RWPE2 (cell line): ENCODE measurements at regions not wholly inside any gene's neighbourhood (a gene's known extent, or its start where the extent isn't known, plus 50 kb on each side); places are given as distances from the start of the nearest gene placed in this dataset.

Source experiments
- ATAC-seq: fragments of 200-7000 bp; cut with Tn5 transposase; 3 replicates; pipeline ENCODE4 v1.9.1; 2021; ENCODE audit warnings: low read depth
- DNase-seq: peaks from one replicate; pipeline ENCODE4 v3.0.0-alpha.2; 2020; ENCODE audit warnings: low spot score
- H3K27ac ChIP-seq: fragments of 450-650 bp; 2 replicates; pipeline ENCODE4 v1.5.1; 2017; ENCODE audit warnings: mild to moderate bottlenecking; ENCODE audit not compliant: poor library complexity, severe bottlenecking
- H3K27me3 ChIP-seq: fragments of 250-450 bp; sonication (Bioruptor Pico); 2 replicates; pipeline ENCODE4 v1.5.1; 2021; ENCODE audit warnings: mild to moderate bottlenecking, moderate library complexity; ENCODE audit not compliant: insufficient read depth, poor library complexity, severe bottlenecking
- H3K36me3 ChIP-seq: fragments of 250-450 bp; sonication (Bioruptor Pico); 2 replicates; pipeline ENCODE4 v1.5.1; 2020; ENCODE audit warnings: low read depth, mild to moderate bottlenecking, moderate library complexity
- H3K4me1 ChIP-seq: fragments of 250-450 bp; sonication (Bioruptor Pico); 2 replicates; pipeline ENCODE4 v1.5.1; 2021; ENCODE audit warnings: mild to moderate bottlenecking, moderate library complexity; ENCODE audit not compliant: insufficient read depth, poor library complexity, severe bottlenecking
- H3K4me3 ChIP-seq: fragments of 250-450 bp; sonication (Bioruptor Pico); 2 replicates; pipeline ENCODE4 v1.5.1; 2021; ENCODE audit warnings: mild to moderate bottlenecking, moderate library complexity; ENCODE audit not compliant: severe bottlenecking
- H3K9me3 ChIP-seq: fragments of 250-450 bp; sonication (Bioruptor Pico); 2 replicates; pipeline ENCODE4 v1.5.1; 2021; ENCODE audit warnings: mild to moderate bottlenecking, moderate library complexity; ENCODE audit not compliant: severe bottlenecking
- CTCF ChIP-seq: fragments of 450-650 bp; IDR thresholded peaks from one replicate; pipeline ENCODE4 v1.5.1; 2017; ENCODE audit warnings: mild to moderate bottlenecking, moderate library complexity; ENCODE audit not compliant: poor library complexity, severe bottlenecking

DNA sequence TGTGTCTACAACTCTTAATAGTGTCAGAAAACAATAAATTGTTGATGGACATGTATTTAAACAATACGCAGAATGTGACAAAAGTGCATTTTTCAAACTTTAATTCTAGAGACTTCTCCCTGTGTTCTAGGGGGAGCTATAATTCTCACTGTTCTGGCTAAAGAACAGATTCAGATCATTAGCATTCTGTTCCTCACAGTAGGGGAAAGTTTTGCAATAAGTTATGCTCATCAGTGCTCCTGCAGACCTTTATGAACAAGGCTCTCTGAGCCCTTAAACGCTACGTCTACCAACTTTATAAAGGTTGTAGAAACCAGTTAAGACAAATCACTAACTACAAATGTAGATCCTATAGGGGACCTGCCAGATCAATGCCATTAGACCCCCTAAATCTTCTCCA lies 444.2 kb downstream of the SQOR start:
- DNase-seq (no peak), ATAC-seq (no peak)
- no peaks in the 10 kb centered on the region for H3K27me3 ChIP-seq
- no peaks in the 10 kb centered on the region for H3K4me1 ChIP-seq
- H3K27ac ChIP-seq = no peak overlapping the region
- no peaks in the 10 kb centered on the region for H3K36me3 ChIP-seq
- H3K9me3 ChIP-seq = no peaks in the 10 kb centered on the region
- TF ChIP-seq CTCF = no peak
- no peak overlapping the region for H3K4me3 ChIP-seq

DNA sequence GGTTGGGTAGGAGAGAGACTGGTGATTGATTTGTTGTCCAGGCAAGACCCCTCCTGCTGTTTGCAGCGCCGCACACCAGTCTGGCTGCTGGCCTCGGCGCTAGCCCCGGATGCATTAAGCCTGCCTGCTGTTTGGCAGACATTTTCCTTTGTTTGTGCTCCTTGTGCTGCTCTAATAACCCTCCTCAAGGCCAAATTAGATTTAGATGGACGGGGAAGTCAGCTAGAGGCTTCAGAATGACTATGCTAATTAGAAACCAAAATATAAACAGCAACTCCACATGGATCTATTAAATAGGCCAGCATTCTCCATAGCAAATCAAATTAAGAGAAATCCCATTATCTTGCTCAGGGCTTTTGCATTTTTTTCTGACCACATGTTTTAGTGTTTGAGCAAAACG lies 445.2 kb downstream of the SQOR start:
- no peak for ATAC-seq
- Histone ChIP-seq H3K4me1 (no peaks in the 10 kb centered on the region), H3K4me3 (no peak overlapping the region), H3K9me3 (no peaks in the 10 kb centered on the region), H3K27me3 (no peaks in the 10 kb centered on the region), H3K36me3 (no peaks in the 10 kb centered on the region), H3K27ac (no peak overlapping the region)
- no peak for TF ChIP-seq CTCF
- DNase-seq = no peak

DNA sequence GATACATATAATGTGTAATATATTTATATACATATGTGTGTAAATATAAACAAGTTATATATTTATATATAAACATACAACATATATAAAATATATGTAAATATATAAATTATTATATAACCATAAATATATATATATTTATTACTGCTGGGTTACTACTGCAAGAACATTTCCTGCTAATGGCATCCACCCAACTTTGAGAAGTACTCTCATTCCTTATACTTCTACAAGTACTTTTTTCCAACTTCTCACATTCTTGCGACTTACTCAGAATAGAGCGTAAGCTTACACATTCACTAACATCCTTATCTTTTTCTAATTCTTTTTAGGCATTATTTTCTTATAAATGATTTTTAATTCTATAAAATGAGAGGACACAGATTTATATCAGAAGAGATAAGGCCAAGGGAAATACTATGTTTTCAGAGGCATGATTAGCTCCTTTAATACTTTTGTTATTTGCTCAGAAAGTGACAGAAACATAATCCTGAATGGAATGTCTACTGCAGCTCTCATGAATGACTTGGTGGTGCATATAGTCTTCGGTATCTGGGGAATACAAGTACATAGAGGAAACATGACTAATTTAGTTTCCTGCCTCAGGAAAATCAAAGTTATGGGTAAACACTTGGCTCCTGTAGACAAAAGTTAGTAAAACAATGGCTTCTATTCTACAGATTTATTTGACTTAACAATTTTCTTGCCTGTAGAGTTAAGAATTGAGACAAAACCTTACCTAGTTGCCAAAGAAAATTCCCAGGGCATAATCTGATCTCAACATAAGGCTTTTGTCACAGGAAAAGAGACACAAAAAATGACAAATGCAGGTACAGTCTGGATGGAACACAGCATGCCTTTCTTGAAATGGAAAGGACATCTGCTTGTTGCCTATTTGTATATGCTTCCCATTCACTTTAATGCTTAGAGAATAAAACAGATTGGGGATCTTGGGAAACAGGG lies 453.9 kb downstream of the SQOR start:
- no peaks in the 10 kb centered on the region for H3K4me1 ChIP-seq
- H3K4me3 ChIP-seq = no peak overlapping the region
- TF ChIP-seq CTCF = no peak
- H3K36me3 ChIP-seq = no peaks in the 10 kb centered on the region
- peak overlapping the region; percentile 11 for H3K27ac ChIP-seq
- DNase-seq (no peak), ATAC-seq (peak; percentile 81)
- H3K27me3 ChIP-seq = no peaks in the 10 kb centered on the region
- H3K9me3 ChIP-seq = no peaks in the 10 kb centered on the region

GRCh38 chr15:46089467-46089935 lies 454.7 kb downstream of the SQOR start:
- no peak for TF ChIP-seq CTCF
- H3K27ac ChIP-seq = peak overlapping the region; percentile 11
- no peaks in the 10 kb centered on the region for H3K27me3 ChIP-seq
- DNase-seq (no peak), ATAC-seq (no peak)
- no peak overlapping the region for H3K4me3 ChIP-seq
- no peaks in the 10 kb centered on the region for H3K4me1 ChIP-seq
- H3K9me3 ChIP-seq = no peaks in the 10 kb centered on the region
- no peaks in the 10 kb centered on the region for H3K36me3 ChIP-seq
